SHP77 treated with DMSO at 0.1 percent for 48 hours (cell line): ENCODE measurements at regions not wholly inside any gene's neighbourhood (a gene's known extent, or its start where the extent isn't known, plus 50 kb on each side); places are given as distances from the start of the nearest gene placed in this dataset.
"Not testable (repeated sequence)": the region's sequence is repeated elsewhere in the genome, so short reads cannot be mapped to it uniquely, and the experiment has no call there.

Experiments
- DNase-seq: peaks from one replicate; lab custom pipeline; 2025; lab: John Stamatoyannopoulos, UW

GRCh38 chr3:75604286-75604934, 59.7 kb upstream of the FRG2C start:
- not testable (repeated sequence) for DNase-seq

- not testable (repeated sequence) for DNase-seq
These were observed 56.1 kb upstream of the FRG2C start for GRCh38 chr3:75607996-75608395.

DNA sequence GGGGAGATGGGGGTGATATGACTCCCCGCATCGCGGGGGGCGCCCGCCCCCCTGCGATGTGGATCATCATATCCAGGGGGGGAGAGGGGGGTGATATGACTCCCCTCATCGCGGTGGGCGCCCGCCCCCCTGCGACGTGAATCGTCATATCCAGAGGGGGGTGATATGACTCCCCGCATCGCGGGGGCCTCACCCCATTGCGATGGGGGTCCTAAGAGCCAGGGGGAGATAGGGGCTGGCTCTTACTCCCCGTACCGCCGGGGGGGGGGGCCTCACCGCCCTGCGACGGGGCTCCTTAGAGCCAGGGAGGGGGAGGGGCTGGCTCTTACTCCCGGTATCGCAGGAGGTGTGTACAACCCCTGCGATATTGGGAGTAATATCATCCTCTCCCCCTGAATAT, 54.5 kb upstream of the FRG2C start:
- not testable (repeated sequence) for DNase-seq

- no peak for DNase-seq
These were observed 53.4 kb upstream of the FRG2C start for GRCh38 chr3:75610773-75611172.

DNA sequence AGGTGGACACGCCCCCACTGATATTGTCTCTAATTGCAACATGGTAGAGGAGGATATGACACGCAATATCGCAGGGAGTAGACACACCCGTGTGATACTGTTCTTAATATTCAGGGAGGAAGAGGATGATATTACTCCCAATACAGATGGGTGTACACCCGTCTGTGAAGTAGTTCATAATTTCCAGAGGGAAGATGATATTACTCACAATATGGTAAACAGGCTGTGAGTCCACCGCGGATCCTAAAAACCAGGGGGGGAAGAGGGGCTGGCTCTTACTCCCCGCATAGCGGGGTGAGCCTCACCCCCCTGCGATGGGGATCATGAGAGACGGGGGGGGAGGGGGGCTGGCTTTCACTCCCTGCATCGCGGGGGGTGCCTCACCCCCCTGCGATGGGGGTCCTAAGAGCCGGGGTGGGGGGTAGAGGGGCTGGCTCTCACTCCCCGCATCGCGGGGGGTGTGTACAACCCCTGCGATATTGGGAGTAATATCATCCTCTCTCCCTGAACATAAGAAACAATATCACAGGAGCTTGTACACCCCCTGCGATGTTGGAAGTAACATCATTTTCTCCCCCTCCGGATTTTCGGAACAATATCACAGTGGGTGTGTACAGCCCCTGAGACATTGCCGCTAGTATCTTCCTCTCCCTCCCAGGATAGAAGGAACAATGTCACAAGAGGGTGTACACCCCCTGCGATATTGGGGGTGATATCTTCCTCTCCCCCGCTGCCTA, 52.2 kb upstream of the FRG2C start:
- not testable (repeated sequence) for DNase-seq
